GM12892 (cell line): ENCODE measurements at regions not wholly inside any gene's neighbourhood (a gene's known extent, or its start where the extent isn't known, plus 50 kb on each side); places are given as distances from the start of the nearest gene placed in this dataset.

ENCODE experiments used
- POLR2A ChIP-seq: IDR thresholded peaks from 2 replicates; pipeline ENCODE4 v1.6.1; 2011; ENCODE audit warnings: low read depth, low read length, control low read depth
- POLR2AphosphoS5 ChIP-seq: IDR thresholded peaks from 2 replicates; pipeline ENCODE4 v1.6.1; 2011; ENCODE audit warnings: low read depth, low read length, control low read depth

GRCh38 chr10:124265776-124266467, 152.8 kb downstream of the OAT start:
- TF ChIP-seq POLR2A = no peak
- TF ChIP-seq POLR2AphosphoS5 = no peak
